PC-9 (cell line): ENCODE measurements at regions not wholly inside any gene's neighbourhood (a gene's known extent, or its start where the extent isn't known, plus 50 kb on each side); places are given as distances from the start of the nearest gene placed in this dataset.
A peak's percentile ranks its signal among the peaks of the same experiment; 100 is the strongest.

Source experiments
- BruUV-seq: library from RNA; stranded (reverse); fragments of 400-500 nt; replicated peaks from 2 replicates; lab custom pipeline; 2021; lab: Mats Ljungman, UMichigan
- CTCF ChIA-PET: fragments of 300-600 bp; sonication (Branson Sonifier 250); formaldehyde crosslinking; loops from one replicate; lab custom pipeline; 2022; ENCODE audit warnings: antibody characterized with exemption; lab: Charles Lee
- POLR2A ChIA-PET: fragments of 300-600 bp; sonication (Branson Sonifier 250); formaldehyde crosslinking; loops from one replicate; lab custom pipeline; 2022; ENCODE audit warnings: antibody characterized with exemption; ENCODE audit not compliant: unreplicated experiment; lab: Charles Lee
- DNase-seq, 2 experiments: peaks; one replicate each; pipeline versions ENCODE4 v3.0.0 to v3.0.0-alpha.2; 2015 to 2022; ENCODE audit warnings: mixed read lengths in 1 of 2
- H2AFZ ChIP-seq: fragments of 200-600 bp; sonication (generic); 2 replicates; pipeline ENCODE4 v1.8.1; 2017; ENCODE audit warnings: antibody characterized with exemption
- H3F3A ChIP-seq: fragments of 200-600 bp; sonication (generic); 2 replicates; pipeline ENCODE4 v1.8.1; 2017; ENCODE audit warnings: antibody characterized with exemption, mild to moderate bottlenecking, low read depth; ENCODE audit not compliant: insufficient read depth
- H3K27ac ChIP-seq: fragments of 200-600 bp; sonication (generic); 2 replicates; pipeline ENCODE4 v1.6.1; 2016; ENCODE audit warnings: mixed run types
- H3K27me3 ChIP-seq: fragments of 200-600 bp; sonication (generic); 2 replicates; pipeline ENCODE4 v1.6.1; 2016; ENCODE audit warnings: low read depth, mixed run types; ENCODE audit not compliant: insufficient read depth
- H3K36me3 ChIP-seq: fragments of 200-600 bp; sonication (generic); 2 replicates; pipeline ENCODE4 v1.6.1; 2016; ENCODE audit warnings: low read depth, mixed run types
- H3K4me1 ChIP-seq: fragments of 200-600 bp; sonication (generic); replicated peaks from 2 replicates; pipeline ENCODE4 v1.6.1; 2016; ENCODE audit warnings: mixed run types; ENCODE audit not compliant: insufficient read depth
- H3K4me2 ChIP-seq: fragments of 200-600 bp; sonication (generic); 2 replicates; pipeline ENCODE4 v1.6.1; 2017; ENCODE audit warnings: mixed run types
- H3K4me3 ChIP-seq: fragments of 200-600 bp; sonication (generic); 2 replicates; pipeline ENCODE4 v1.6.1; 2016; ENCODE audit warnings: mixed run types
- H3K79me2 ChIP-seq: fragments of 200-600 bp; sonication (generic); 2 replicates; pipeline ENCODE4 v1.6.1; 2017; ENCODE audit warnings: low read depth, mixed run types
- H3K9me2 ChIP-seq: fragments of 200-600 bp; sonication (generic); 2 replicates; pipeline ENCODE4 v1.8.1; 2017; ENCODE audit warnings: mild to moderate bottlenecking; ENCODE audit not compliant: insufficient read depth
- H3K9me3 ChIP-seq: fragments of 200-600 bp; sonication (generic); 2 replicates; pipeline ENCODE4 v1.8.1; 2016; ENCODE audit warnings: low read depth; ENCODE audit not compliant: insufficient read depth
- H4K20me1 ChIP-seq: fragments of 200-600 bp; sonication (generic); 2 replicates; pipeline ENCODE4 v1.8.1; 2017; ENCODE audit not compliant: insufficient read depth
- CTCF ChIP-seq: fragments of 200-600 bp; sonication (generic); conservative IDR thresholded peaks from 2 replicates; pipeline ENCODE4 v1.6.1; 2017; ENCODE audit warnings: mixed run types, antibody characterized with exemption, mild to moderate bottlenecking, moderate library complexity
- EZH2 ChIP-seq: fragments of 200-600 bp; sonication (generic); IDR thresholded peaks from 2 replicates; pipeline ENCODE4 v1.8.0; 2017; ENCODE audit warnings: antibody characterized with exemption, low read depth
- intact Hi-C: fragments of 100-400 bp; cut with micrococcal nuclease; formaldehyde crosslinking; loops from one replicate; pipeline ENCODE4 v1.10.0; 2022; ENCODE audit not compliant: unreplicated experiment

- H3K4me3 ChIP-seq = no peak overlapping the region
- intact Hi-C loops = no loop called here
- BruUV-seq = no TSS peak
- peaks cover 87% of the 10 kb centered on the region for H3K27me3 ChIP-seq
- H3K9me3 ChIP-seq = no peaks in the 10 kb centered on the region
- CTCF ChIA-PET = no interaction called here
- H2AFZ ChIP-seq = no peak overlapping the region
- H3K36me3 ChIP-seq = no peaks in the 10 kb centered on the region
- no peaks in the 10 kb centered on the region for H4K20me1 ChIP-seq
- H3K79me2 ChIP-seq = no peaks in the 10 kb centered on the region
- no peaks in the 10 kb centered on the region for H3K4me1 ChIP-seq
- H3K9me2 ChIP-seq = no peaks in the 10 kb centered on the region
- POLR2A ChIA-PET = no interaction called here
- H3F3A ChIP-seq = no peaks in the 10 kb centered on the region
- DNase-seq = peak in 1 of 2 experiments; percentile 51
- no peak for TF ChIP-seq CTCF
- TF ChIP-seq EZH2 = no peak
- H3K27ac ChIP-seq = no peak overlapping the region
- no peak overlapping the region for H3K4me2 ChIP-seq
Observed at GRCh38 chr20:60254901-60255411, 296.7 kb downstream of the CDH26 start.

GRCh38 chr20:60255415-60255814, 297.2 kb downstream of the CDH26 start:
- H2AFZ ChIP-seq = no peak overlapping the region
- no peaks in the 10 kb centered on the region for H3K79me2 ChIP-seq
- TF ChIP-seq CTCF (no peak), EZH2 (no peak)
- no TSS peak for BruUV-seq
- no peaks in the 10 kb centered on the region for H3K9me3 ChIP-seq
- no peak overlapping the region for H3K4me2 ChIP-seq
- H3K36me3 ChIP-seq = no peaks in the 10 kb centered on the region
- DNase-seq = no peak
- POLR2A ChIA-PET = no interaction called here
- no peaks in the 10 kb centered on the region for H3K4me1 ChIP-seq
- intact Hi-C loops = no loop called here
- H3F3A ChIP-seq = no peaks in the 10 kb centered on the region
- H3K9me2 ChIP-seq = no peaks in the 10 kb centered on the region
- CTCF ChIA-PET = no interaction called here
- no peak overlapping the region for H3K4me3 ChIP-seq
- no peaks in the 10 kb centered on the region for H4K20me1 ChIP-seq
- no peak overlapping the region for H3K27ac ChIP-seq
- peaks cover 86% of the 10 kb centered on the region for H3K27me3 ChIP-seq

DNA sequence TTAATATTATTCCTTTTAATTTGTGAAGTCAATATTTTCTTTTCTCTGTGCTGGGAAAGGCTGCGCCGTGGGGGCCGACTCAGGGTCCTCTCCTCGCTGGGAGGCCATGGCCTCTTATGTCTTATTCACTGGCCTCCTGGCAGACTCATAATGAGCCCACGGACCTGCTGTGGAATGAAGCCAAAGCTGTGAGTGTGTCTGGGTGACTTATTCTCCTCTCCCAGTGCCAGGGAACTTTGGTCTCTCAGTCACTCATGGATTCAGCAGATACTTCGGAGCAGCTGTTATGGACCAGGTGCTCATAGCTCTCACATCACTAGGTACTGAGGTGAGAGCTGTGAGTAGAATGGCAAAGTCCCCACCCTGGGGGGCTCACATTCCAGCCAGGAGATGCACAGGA, 297.6 kb downstream of the CDH26 start:
- H3K9me3 ChIP-seq = no peaks in the 10 kb centered on the region
- no peak overlapping the region for H2AFZ ChIP-seq
- DNase-seq = no peak
- H3K27ac ChIP-seq = no peak overlapping the region
- ChIA-PET CTCF (no interaction called here), POLR2A (no interaction called here)
- intact Hi-C loops = no loop called here
- no peaks in the 10 kb centered on the region for H3K9me2 ChIP-seq
- H3K4me1 ChIP-seq = no peaks in the 10 kb centered on the region
- H3K4me2 ChIP-seq = no peak overlapping the region
- H3K36me3 ChIP-seq = no peaks in the 10 kb centered on the region
- no peak for TF ChIP-seq CTCF
- no peak for TF ChIP-seq EZH2
- BruUV-seq = no TSS peak
- H3F3A ChIP-seq = no peaks in the 10 kb centered on the region
- no peaks in the 10 kb centered on the region for H3K79me2 ChIP-seq
- H3K27me3 ChIP-seq = peaks cover 87% of the 10 kb centered on the region
- no peak overlapping the region for H3K4me3 ChIP-seq
- H4K20me1 ChIP-seq = no peaks in the 10 kb centered on the region
